Subcutaneous abdominal adipose tissue (tissue), 5 donors: ENCODE measurements at regions not wholly inside any gene's neighbourhood (a gene's known extent, or its start where the extent isn't known, plus 50 kb on each side); places are given as distances from the start of the nearest gene placed in this dataset.
"Not testable (repeated sequence)": the region's sequence is repeated elsewhere in the genome, so short reads cannot be mapped to it uniquely, and the experiment has no call there.

Source experiments
- H3K27ac ChIP-seq: one replicate; pipeline ENCODE4 v1.7.0; 2013; ENCODE audit warnings: low read depth, mild to moderate bottlenecking, inconsistent platforms, low read length, moderate library complexity
- H3K27me3 ChIP-seq, 5 donors: one replicate each; pipeline ENCODE4 v1.7.0; 2013; ENCODE audit warnings: low read length in 5 of 5, inconsistent platforms in 1 of 5; ENCODE audit not compliant: control insufficient read depth in 5 of 5, insufficient read depth in 4 of 5
- H3K36me3 ChIP-seq, 5 donors: one replicate each; pipeline ENCODE4 v1.7.0; 2013; ENCODE audit warnings: low read length in 5 of 5; ENCODE audit not compliant: control insufficient read depth in 5 of 5, insufficient read depth in 5 of 5
- H3K4me1 ChIP-seq, 5 donors: one replicate each; pipeline ENCODE4 v1.7.0; 2013; ENCODE audit warnings: low read length in 5 of 5, mild to moderate bottlenecking in 3 of 5, moderate library complexity in 1 of 5; ENCODE audit not compliant: control insufficient read depth in 5 of 5, insufficient read depth in 5 of 5
- H3K4me3 ChIP-seq, 5 donors: one replicate each; pipeline ENCODE4 v1.7.0; 2013; ENCODE audit warnings: low read length in 5 of 5, low read depth in 1 of 5
- H3K9ac ChIP-seq, 5 donors: one replicate each; pipeline ENCODE4 v1.7.0; 2013; ENCODE audit warnings: low read length in 5 of 5, mild to moderate bottlenecking in 4 of 5, moderate library complexity in 3 of 5
- H3K9me3 ChIP-seq, 5 donors: one replicate each; pipeline ENCODE4 v1.7.0; 2013; ENCODE audit warnings: low read length in 5 of 5; ENCODE audit not compliant: control insufficient read depth in 5 of 5
- donor health status: healthy.
- donor health status: healthy.
- donor health status: healthy.
- donor health status: healthy.
- donor health status: healthy.

- no peaks in the 10 kb centered on the region for H3K27me3 ChIP-seq
- H3K4me3 ChIP-seq = no peak overlapping the region
- no peaks in the 10 kb centered on the region for H3K36me3 ChIP-seq
- H3K9me3 ChIP-seq = no peaks in the 10 kb centered on the region
- no peaks in the 10 kb centered on the region for H3K4me1 ChIP-seq
- no peak overlapping the region for H3K27ac ChIP-seq
- no peak overlapping the region for H3K9ac ChIP-seq
These were observed 953.5 kb upstream of the MDGA2 start for GRCh38 chr14:48628870-48629269.

DNA sequence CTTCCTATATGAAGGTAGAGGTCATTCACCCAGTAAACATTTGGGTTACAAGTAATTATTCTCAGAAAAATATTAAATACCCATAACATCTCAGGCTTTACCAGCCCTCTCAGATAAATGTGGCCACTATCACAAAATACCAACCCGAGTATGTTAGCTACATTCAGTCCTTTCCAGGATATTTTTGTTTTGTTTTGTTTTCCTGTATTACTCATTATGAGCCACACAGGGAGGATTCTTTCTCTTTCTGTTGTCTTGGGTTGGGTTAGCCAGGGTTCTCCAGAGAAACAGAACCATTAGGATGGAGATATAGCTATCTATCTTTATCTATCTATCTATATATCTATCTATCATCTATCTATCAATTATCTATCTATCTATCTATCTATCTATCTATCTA lies 947.6 kb upstream of the MDGA2 start:
- H3K4me1 ChIP-seq = no peaks in the 10 kb centered on the region
- H3K9me3 ChIP-seq = no peaks in the 10 kb centered on the region
- no peaks in the 10 kb centered on the region for H3K36me3 ChIP-seq
- H3K27ac ChIP-seq = no peak overlapping the region
- H3K27me3 ChIP-seq = no peaks in the 10 kb centered on the region
- no peak overlapping the region for H3K9ac ChIP-seq
- no peak overlapping the region for H3K4me3 ChIP-seq

- H3K27ac ChIP-seq = no peak overlapping the region
- H3K4me3 ChIP-seq = no peak overlapping the region
- no peaks in the 10 kb centered on the region for H3K36me3 ChIP-seq
- H3K9ac ChIP-seq = no peak overlapping the region
- H3K4me1 ChIP-seq = no peaks in the 10 kb centered on the region
- no peaks in the 10 kb centered on the region for H3K9me3 ChIP-seq
- H3K27me3 ChIP-seq = no peaks in the 10 kb centered on the region
These were observed 942.7 kb upstream of the MDGA2 start for GRCh38 chr14:48618057-48618456.

DNA sequence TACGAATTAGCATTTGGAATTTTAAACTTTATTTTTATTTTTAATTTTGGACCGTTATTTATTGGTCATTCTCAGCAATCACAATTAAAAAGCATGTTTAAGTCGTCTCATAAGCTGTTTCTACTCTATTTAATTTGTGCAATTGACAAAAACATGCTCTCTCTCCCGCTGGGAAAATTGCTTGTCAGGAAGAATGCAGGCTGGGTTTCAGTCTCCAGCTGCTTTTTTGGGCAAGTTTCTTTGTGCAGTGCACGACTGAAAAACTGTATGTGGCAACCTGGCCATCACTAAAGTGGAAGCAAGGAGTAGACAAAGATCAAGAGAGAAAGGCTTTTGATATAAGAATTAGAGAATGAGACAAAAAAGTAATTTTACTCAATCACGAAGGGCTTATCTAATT lies 941.5 kb upstream of the MDGA2 start:
- Histone ChIP-seq H3K4me3 (no peak overlapping the region), H3K27me3 (no peaks in the 10 kb centered on the region), H3K9me3 (peaks cover 0 to 2% (median 0%) of the 10 kb centered on the region in 5 donors), H3K27ac (no peak overlapping the region), H3K9ac (no peak overlapping the region), H3K4me1 (no peaks in the 10 kb centered on the region), H3K36me3 (no peaks in the 10 kb centered on the region)

- H3K4me1 ChIP-seq = no peaks in the 10 kb centered on the region
- H3K27me3 ChIP-seq = no peaks in the 10 kb centered on the region
- no peak overlapping the region for H3K4me3 ChIP-seq
- H3K27ac ChIP-seq = no peak overlapping the region
- no peaks in the 10 kb centered on the region for H3K36me3 ChIP-seq
- H3K9ac ChIP-seq = no peak overlapping the region
- peaks cover 0 to 2% (median 0%) of the 10 kb centered on the region in 5 donors for H3K9me3 ChIP-seq
These were observed 940.2 kb upstream of the MDGA2 start for GRCh38 chr14:48615618-48616017.

DNA sequence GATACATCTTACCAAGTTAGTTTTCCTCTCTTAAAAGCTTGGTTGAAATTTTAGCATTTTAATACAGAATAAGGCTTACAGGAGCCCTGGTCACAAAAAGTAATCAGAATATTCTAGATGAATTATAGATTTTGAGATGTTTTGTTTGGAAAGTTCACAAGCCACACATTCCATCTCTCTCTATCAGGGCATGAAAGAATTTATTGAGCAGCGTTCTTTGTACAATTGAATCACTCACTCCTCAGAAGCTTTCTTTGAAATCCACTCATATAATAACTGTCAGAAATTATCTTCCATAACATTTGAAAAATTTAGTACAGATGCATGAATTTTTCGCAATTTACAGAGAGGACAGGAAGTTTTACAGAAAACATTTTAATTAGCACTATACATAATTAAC lies 938.6 kb upstream of the MDGA2 start:
- Histone ChIP-seq H3K27me3 (no peaks in the 10 kb centered on the region), H3K27ac (no peak overlapping the region), H3K36me3 (no peaks in the 10 kb centered on the region), H3K4me1 (no peaks in the 10 kb centered on the region), H3K9me3 (peaks cover 0 to 2% (median 0%) of the 10 kb centered on the region in 5 donors), H3K9ac (no peak overlapping the region), H3K4me3 (no peak overlapping the region)

GRCh38 chr14:48606960-48607359 lies 931.6 kb upstream of the MDGA2 start:
- H3K4me3 ChIP-seq, H3K4me1 ChIP-seq, H3K9me3 ChIP-seq, H3K27me3 ChIP-seq, H3K27ac ChIP-seq, H3K36me3 ChIP-seq, H3K9ac ChIP-seq: not testable (repeated sequence)

DNA sequence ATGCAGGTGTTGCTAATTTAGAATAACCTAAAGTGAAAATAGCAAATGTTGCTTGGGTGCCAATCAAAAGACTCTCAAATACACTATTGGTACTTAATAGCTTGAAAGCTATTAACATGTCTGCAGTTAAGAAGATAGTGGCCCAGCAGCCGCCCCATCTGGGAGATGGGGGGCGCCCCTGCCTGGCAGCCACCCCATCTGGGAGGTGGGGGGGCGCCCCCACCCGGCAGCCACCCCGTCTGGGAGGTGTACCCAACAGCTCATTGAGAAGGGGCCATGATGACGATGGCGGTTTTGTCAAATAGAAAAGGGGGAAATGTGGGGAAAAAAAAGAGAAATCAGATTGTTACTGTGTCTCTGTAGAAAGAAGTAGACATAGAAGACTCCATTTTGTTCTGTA lies 923.1 kb upstream of the MDGA2 start:
- H3K36me3 ChIP-seq = no peaks in the 10 kb centered on the region
- H3K9me3 ChIP-seq = no peaks in the 10 kb centered on the region
- H3K27me3 ChIP-seq = no peaks in the 10 kb centered on the region
- H3K27ac ChIP-seq = no peak overlapping the region
- no peaks in the 10 kb centered on the region for H3K4me1 ChIP-seq
- H3K4me3 ChIP-seq = no peak overlapping the region
- H3K9ac ChIP-seq = no peak overlapping the region

- H3K27ac ChIP-seq = no peak overlapping the region
- H3K36me3 ChIP-seq = no peaks in the 10 kb centered on the region
- no peaks in the 10 kb centered on the region for H3K4me1 ChIP-seq
- H3K4me3 ChIP-seq = no peak overlapping the region
- no peaks in the 10 kb centered on the region for H3K27me3 ChIP-seq
- peaks cover 0 to 4% (median 0%) of the 10 kb centered on the region in 5 donors for H3K9me3 ChIP-seq
- no peak overlapping the region for H3K9ac ChIP-seq
These were observed 910.7 kb upstream of the MDGA2 start for GRCh38 chr14:48586099-48586498.

- no peaks in the 10 kb centered on the region for H3K4me1 ChIP-seq
- H3K9me3 ChIP-seq = no peaks in the 10 kb centered on the region
- H3K36me3 ChIP-seq = no peaks in the 10 kb centered on the region
- H3K9ac ChIP-seq = no peak overlapping the region
- no peak overlapping the region for H3K27ac ChIP-seq
- no peak overlapping the region for H3K4me3 ChIP-seq
- no peaks in the 10 kb centered on the region for H3K27me3 ChIP-seq
These were observed 908.6 kb upstream of the MDGA2 start for GRCh38 chr14:48584031-48584430.

DNA sequence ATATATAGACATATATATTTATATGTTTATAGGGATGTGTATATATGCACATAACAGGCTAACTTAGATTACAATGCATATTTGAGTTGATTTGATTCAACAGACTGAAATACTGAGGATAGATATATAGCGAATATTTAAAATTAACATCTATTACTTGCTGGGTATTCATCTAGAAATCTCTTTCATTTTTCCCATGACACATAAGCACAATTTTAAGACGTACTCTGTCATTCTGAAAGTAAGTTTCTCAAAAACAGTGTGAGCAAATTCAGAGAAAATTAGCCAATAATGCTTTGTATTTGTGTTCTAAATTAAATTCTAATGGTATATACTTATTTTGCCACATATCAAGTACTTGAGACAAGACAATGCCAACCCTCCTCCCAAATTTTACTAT lies 907.5 kb upstream of the MDGA2 start:
- H3K27ac ChIP-seq = no peak overlapping the region
- H3K27me3 ChIP-seq = no peaks in the 10 kb centered on the region
- no peaks in the 10 kb centered on the region for H3K36me3 ChIP-seq

More for the DNA sequence above, 907.5 kb upstream of the MDGA2 start:
- no peak overlapping the region for H3K9ac ChIP-seq
- no peaks in the 10 kb centered on the region for H3K4me1 ChIP-seq
- H3K4me3 ChIP-seq = no peak overlapping the region
- no peaks in the 10 kb centered on the region for H3K9me3 ChIP-seq
